Endodermal cell (in vitro differentiated cells): ENCODE measurements at regions not wholly inside any gene's neighbourhood (a gene's known extent, or its start where the extent isn't known, plus 50 kb on each side); places are given as distances from the start of the nearest gene placed in this dataset.

Experiments
- DNase-seq: peaks from one replicate; pipeline ENCODE4 v3.0.0-alpha.2; 2017
- H3K27ac ChIP-seq: 2 replicates; pipeline ENCODE4 v1.5.1; 2013; ENCODE audit warnings: mild to moderate bottlenecking, low read depth, low read length, moderate library complexity
- H3K27me3 ChIP-seq: 2 replicates; pipeline ENCODE4 v1.6.1; 2013; ENCODE audit warnings: mild to moderate bottlenecking, low read length, moderate library complexity; ENCODE audit not compliant: insufficient read depth, control insufficient read depth, poor library complexity, severe bottlenecking
- H3K36me3 ChIP-seq: 2 replicates; pipeline ENCODE4 v1.7.0; 2013; ENCODE audit warnings: mild to moderate bottlenecking, low read length, moderate library complexity; ENCODE audit not compliant: control insufficient read depth, insufficient read depth
- H3K4me1 ChIP-seq: one replicate; pipeline ENCODE4 v1.7.0; 2013; ENCODE audit warnings: low read length; ENCODE audit not compliant: control insufficient read depth, insufficient read depth
- H3K4me3 ChIP-seq: 2 replicates; pipeline ENCODE4 v1.5.1; 2013; ENCODE audit warnings: mild to moderate bottlenecking, low read length, moderate library complexity
- H3K9ac ChIP-seq: 2 replicates; pipeline ENCODE4 v1.6.1; 2013; ENCODE audit warnings: mild to moderate bottlenecking, low read length, moderate library complexity; ENCODE audit not compliant: poor library complexity, severe bottlenecking; ENCODE audit errors: extremely low read depth
- H3K9me3 ChIP-seq: 2 replicates; pipeline ENCODE4 v1.6.1; 2013; ENCODE audit warnings: mild to moderate bottlenecking, low read length, moderate library complexity; ENCODE audit not compliant: control insufficient read depth
- H3K27ac Mint-ChIP-seq: 2 replicates; pipeline ENCODE4 v1.8.0; 2020; ENCODE audit warnings: mixed read lengths
- H3K27me3 Mint-ChIP-seq: 2 replicates; pipeline ENCODE4 v1.8.0; 2021; ENCODE audit warnings: mild to moderate bottlenecking, mixed read lengths; ENCODE audit not compliant: insufficient read depth
- H3K36me3 Mint-ChIP-seq: 2 replicates; pipeline ENCODE4 v1.8.0; 2020; ENCODE audit warnings: low read depth, mixed read lengths
- H3K4me1 Mint-ChIP-seq: 2 replicates; pipeline ENCODE4 v1.8.0; 2020; ENCODE audit warnings: mixed read lengths
- H3K4me3 Mint-ChIP-seq: 2 replicates; pipeline ENCODE4 v1.8.0; 2020; ENCODE audit warnings: mild to moderate bottlenecking, moderate library complexity, mixed read lengths
- H3K9me3 Mint-ChIP-seq: 2 replicates; pipeline ENCODE4 v1.8.0; 2020; ENCODE audit warnings: mild to moderate bottlenecking, mixed read lengths
- CTCF ChIP-seq: fragments of 200-600 bp; sonication (generic); conservative IDR thresholded peaks from 2 replicates; pipeline ENCODE4 v1.5.0; 2021; ENCODE audit warnings: antibody characterized with exemption, mild to moderate bottlenecking
- WGBS, 2 experiments: methylation state at CpG; one replicate each; pipeline versions ENCODE4 v1.1.5 to v1.1.7; 2013; ENCODE audit warnings: missing lambda C conversion rate in 2 of 2, mixed read lengths in 1 of 2; ENCODE audit not compliant: insufficient coverage in 1 of 2, insufficient read length in 1 of 2; 5-methylcytosine and 5-hydroxymethylcytosine counted together

- no peak overlapping the region for H3K9ac ChIP-seq
- H3K27me3 ChIP-seq = peaks cover 27% of the 10 kb centered on the region
- Mint-ChIP-seq H3K36me3 (no peaks in the 10 kb centered on the region), H3K27ac (no peak overlapping the region), H3K27me3 (peaks cover 41% of the 10 kb centered on the region), H3K9me3 (peaks cover 8% of the 10 kb centered on the region), H3K4me3 (no peak overlapping the region), H3K4me1 (peaks cover 20% of the 10 kb centered on the region)
- no peak for TF ChIP-seq CTCF
- H3K4me1 ChIP-seq = peaks cover 3% of the 10 kb centered on the region
- peaks cover 7% of the 10 kb centered on the region for H3K9me3 ChIP-seq
- DNase-seq = peak; percentile 59
- H3K36me3 ChIP-seq = no peaks in the 10 kb centered on the region
- H3K4me3 ChIP-seq = no peak overlapping the region
- 79 to 88% methylated on average over 7 to 11 of the region's 11 CpGs for WGBS, 2 experiments
- no peak overlapping the region for H3K27ac ChIP-seq
Measured at GRCh38 chr15:70378126-70379031, 280.7 kb upstream of the TLE3 start.

GRCh38 chr15:70376929-70377691, 279.4 kb upstream of the TLE3 start:
- Histone ChIP-seq H3K4me3 (peak overlapping the region; percentile 70), H3K36me3 (no peaks in the 10 kb centered on the region), H3K9ac (no peak overlapping the region), H3K9me3 (peaks cover 5% of the 10 kb centered on the region), H3K27ac (peak overlapping the region; percentile 14), H3K27me3 (peaks cover 27% of the 10 kb centered on the region), H3K4me1 (peaks cover 3% of the 10 kb centered on the region)
- Mint-ChIP-seq H3K9me3 (peaks cover 10% of the 10 kb centered on the region), H3K27me3 (peaks cover 41% of the 10 kb centered on the region), H3K4me1 (peaks cover 20% of the 10 kb centered on the region), H3K27ac (no peak overlapping the region), H3K36me3 (no peaks in the 10 kb centered on the region), H3K4me3 (peak overlapping the region; percentile 36)
- 18% methylated on average over 14 to 21 of the region's 21 CpGs for WGBS, 2 experiments
- peak; percentile 66 for DNase-seq
- TF ChIP-seq CTCF = no peak

GRCh38 chr15:70376031-70376928, 278.6 kb upstream of the TLE3 start:
- Histone ChIP-seq H3K4me1 (peaks cover 3% of the 10 kb centered on the region), H3K27ac (no peak overlapping the region), H3K4me3 (peak overlapping the region; percentile 70), H3K9ac (no peak overlapping the region), H3K27me3 (peaks cover 27% of the 10 kb centered on the region), H3K9me3 (no peaks in the 10 kb centered on the region), H3K36me3 (no peaks in the 10 kb centered on the region)
- H3K27ac Mint-ChIP-seq = no peak overlapping the region
- peaks cover 3% of the 10 kb centered on the region for H3K9me3 Mint-ChIP-seq
- no peak for TF ChIP-seq CTCF
- DNase-seq = peak; percentile 67
- peak overlapping the region; percentile 36 for H3K4me3 Mint-ChIP-seq
- 36 to 49% methylated on average over 6 to 11 of the region's 12 CpGs for WGBS, 2 experiments
- no peaks in the 10 kb centered on the region for H3K36me3 Mint-ChIP-seq
- H3K27me3 Mint-ChIP-seq = peaks cover 41% of the 10 kb centered on the region
- H3K4me1 Mint-ChIP-seq = peaks cover 20% of the 10 kb centered on the region
